LNCaP clone FGC (cell line): ENCODE measurements at regions not wholly inside any gene's neighbourhood (a gene's known extent, or its start where the extent isn't known, plus 50 kb on each side); places are given as distances from the start of the nearest gene placed in this dataset.
A peak's percentile ranks its signal among the peaks of the same experiment; 100 is the strongest.
"Not testable (repeated sequence)": the region's sequence is repeated elsewhere in the genome, so short reads cannot be mapped to it uniquely, and the experiment has no call there.

Experiments used
- DNase-seq: peaks from one replicate; pipeline ENCODE4 v3.0.0-alpha.2; 2011; ENCODE audit warnings: low read depth
- H3K4me3 ChIP-seq: 2 replicates; pipeline ENCODE4 v1.5.1; 2011; ENCODE audit warnings: mild to moderate bottlenecking, low read depth, low read length, control low read depth
- TF ChIP-seq, protein P1 (sequence below): IDR thresholded peaks from 2 replicates; pipeline ENCODE4 v1.5.1; 2012; ENCODE audit warnings: mild to moderate bottlenecking; ENCODE audit not compliant: control insufficient read depth, insufficient read depth; ENCODE audit errors: extremely low read depth

DNA sequence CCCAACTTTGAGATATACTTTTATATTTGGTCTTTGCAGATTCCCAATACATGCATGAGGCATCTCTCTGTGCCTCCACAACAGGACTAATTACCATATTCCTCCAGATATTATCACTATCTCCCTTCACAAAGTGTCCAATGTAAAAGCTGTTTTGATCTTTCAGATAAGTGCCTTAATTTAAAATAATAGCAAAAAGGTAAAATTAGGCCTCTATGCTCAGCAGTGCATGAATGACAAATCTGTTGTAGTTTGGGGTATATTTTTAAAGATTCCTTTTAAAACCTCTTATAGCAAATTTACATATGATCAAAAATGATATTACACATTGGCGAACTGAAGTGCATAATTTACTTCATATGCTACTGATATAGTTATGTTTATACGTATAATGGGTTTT is 369.2 kb upstream of the CCNH start:
- no peak overlapping the region for H3K4me3 ChIP-seq
- TF ChIP-seq, protein P1, sequence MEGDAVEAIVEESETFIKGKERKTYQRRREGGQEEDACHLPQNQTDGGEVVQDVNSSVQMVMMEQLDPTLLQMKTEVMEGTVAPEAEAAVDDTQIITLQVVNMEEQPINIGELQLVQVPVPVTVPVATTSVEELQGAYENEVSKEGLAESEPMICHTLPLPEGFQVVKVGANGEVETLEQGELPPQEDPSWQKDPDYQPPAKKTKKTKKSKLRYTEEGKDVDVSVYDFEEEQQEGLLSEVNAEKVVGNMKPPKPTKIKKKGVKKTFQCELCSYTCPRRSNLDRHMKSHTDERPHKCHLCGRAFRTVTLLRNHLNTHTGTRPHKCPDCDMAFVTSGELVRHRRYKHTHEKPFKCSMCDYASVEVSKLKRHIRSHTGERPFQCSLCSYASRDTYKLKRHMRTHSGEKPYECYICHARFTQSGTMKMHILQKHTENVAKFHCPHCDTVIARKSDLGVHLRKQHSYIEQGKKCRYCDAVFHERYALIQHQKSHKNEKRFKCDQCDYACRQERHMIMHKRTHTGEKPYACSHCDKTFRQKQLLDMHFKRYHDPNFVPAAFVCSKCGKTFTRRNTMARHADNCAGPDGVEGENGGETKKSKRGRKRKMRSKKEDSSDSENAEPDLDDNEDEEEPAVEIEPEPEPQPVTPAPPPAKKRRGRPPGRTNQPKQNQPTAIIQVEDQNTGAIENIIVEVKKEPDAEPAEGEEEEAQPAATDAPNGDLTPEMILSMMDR, result no peak
- no peak for DNase-seq

DNA sequence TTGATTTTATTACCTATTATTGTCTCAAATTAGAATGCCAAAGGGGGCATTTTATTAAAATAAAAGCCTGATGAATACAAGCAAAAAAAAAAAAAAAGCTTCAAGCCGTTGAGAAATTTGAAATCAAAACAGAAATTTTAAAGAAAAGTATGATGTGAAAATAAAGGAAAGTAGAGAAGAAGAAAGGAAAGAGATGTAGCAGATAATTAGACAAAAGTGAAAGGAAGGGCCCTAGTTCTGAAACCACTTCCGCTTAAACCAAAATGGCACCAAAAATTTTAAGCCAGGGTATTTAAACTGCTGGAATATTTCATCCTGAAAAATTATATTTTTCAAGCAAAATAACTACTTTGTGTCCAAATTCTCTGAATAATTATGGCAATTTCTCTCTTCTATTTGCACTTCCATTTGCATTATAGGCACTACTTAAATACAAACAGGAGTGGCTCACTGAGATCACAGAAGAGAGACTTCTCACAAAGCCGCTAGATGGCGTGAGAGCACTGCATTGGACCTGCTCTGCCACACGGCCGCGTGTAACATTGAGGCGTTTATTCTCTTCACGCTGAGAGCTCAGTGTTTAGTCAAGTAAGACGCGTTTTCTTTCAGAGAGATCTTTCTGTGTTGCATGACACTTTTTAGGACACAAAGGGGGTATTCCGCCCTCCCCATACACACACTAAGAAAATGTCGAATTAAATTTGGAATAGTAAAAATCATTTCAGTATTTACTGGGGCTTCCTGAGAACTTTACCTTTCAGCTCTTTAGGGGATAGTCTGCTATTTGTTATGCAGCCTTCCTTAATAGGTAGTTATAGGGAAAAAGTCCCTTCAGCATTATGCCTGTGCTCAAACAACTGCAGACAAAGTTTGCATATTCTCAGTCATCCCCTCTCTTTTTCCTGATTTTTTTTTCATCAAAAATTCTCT is 368.4 kb upstream of the CCNH start:
- TF ChIP-seq, protein P1, result peak; percentile 93
- H3K4me3 ChIP-seq, result no peak overlapping the region
- DNase-seq, result peak; percentile 82

DNA sequence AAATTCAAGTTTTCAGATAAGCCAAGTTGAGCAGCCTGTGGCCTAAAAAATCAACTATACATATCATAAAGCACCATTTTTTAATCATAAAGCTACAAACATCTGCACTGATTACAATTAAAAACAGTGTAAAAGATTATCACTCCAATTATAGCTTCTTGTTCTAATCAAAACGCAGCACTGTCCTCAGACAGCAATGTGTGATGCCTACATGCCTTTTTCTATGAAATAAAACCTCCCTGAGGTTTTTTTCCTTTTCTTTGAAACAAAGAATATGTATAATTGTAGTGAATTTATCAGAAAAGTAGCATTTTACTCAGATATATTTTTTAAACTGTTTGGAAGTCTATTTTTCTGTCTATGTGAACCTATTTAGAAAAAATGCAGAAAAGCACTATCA is 366.1 kb upstream of the CCNH start:
- TF ChIP-seq, protein P1, result no peak
- no peak overlapping the region for H3K4me3 ChIP-seq
- DNase-seq, result no peak

DNA sequence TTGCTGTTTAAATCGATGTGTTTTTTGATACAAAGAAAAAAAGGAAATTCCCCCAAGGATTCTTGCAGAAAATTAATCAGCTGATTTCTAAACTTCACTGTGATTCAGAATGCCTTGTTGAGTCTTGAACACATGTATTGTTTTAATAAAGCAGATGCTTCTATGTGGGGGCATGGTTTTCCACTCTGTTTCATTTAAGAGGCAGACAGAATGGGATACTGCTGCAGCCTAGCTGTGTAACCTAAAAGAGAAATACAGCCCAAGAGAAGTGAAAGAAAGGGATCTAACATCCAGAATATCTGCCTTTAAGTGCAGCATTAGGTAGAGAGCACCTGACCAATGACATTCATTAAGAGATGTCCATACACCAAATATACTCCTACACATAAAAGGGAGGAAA is 365.1 kb upstream of the CCNH start:
- DNase-seq, result no peak
- H3K4me3 ChIP-seq, result no peak overlapping the region
- TF ChIP-seq, protein P1, result no peak

DNA sequence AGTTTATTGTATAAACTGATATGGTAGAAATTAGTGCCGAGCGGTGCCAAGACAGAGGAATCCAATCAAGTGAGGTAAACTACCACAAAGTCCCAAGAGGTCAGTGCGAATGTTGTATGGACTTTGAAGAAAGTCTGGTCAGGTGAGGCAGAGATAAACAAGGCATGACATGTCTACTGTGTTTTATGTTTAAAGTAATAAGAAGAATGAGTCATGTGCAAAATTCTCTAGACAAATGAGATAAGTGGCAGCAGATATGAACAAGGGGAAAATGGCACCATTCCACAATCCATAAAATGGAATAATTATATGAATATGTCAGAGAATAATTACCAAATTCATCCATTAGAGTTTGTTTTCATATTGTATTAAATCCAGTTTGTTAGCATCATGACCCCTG is 364.1 kb upstream of the CCNH start:
- DNase-seq, result no peak
- no peak overlapping the region for H3K4me3 ChIP-seq
- TF ChIP-seq, protein P1, result no peak

DNA sequence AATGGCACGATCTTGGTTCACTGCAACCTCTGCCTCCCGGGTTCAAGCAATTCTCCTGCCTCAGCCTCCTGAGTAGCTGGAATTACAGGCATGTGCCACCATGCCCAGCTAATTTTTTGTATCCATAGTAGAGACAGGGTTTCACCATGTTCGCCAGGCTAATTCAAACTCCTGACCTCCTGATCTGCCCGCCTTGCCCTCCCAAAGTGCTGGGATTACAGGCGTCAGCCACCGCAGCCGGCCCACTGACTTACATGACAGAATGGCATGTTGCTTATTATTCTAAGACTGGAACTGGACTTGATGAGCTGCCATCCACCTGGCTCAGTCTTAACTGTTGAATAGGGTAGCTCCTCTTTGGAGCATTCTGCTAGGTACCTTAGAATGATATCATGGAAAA is 363.6 kb upstream of the CCNH start:
- DNase-seq, H3K4me3 ChIP-seq: not testable (repeated sequence)

DNA sequence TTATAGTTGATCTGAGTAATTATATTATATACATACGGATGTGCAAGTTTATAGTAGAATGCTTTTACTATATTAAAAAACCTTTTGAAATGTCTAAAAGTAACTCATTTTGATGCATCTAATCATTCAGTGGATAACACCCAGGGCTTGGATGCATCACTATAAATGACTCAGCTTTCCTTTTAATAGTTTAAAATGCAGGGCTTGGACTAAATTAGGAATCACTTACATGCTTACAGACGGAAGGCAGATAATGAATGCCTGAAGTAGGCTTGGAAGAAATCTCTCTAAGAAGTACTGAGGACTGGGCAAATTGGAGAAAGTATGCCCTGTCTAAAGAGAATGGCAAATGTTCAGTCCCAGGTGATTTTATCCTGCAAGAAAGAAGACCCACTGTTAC is 362.5 kb upstream of the CCNH start:
- no peak overlapping the region for H3K4me3 ChIP-seq
- no peak for DNase-seq
- TF ChIP-seq, protein P1, result no peak
